Endothelial cell of hepatic sinusoid (primary cell): ENCODE measurements at regions not wholly inside any gene's neighbourhood (a gene's known extent, or its start where the extent isn't known, plus 50 kb on each side); places are given as distances from the start of the nearest gene placed in this dataset.
"Not testable (repeated sequence)": the region's sequence is repeated elsewhere in the genome, so short reads cannot be mapped to it uniquely, and the experiment has no call there.

Experiments
- in situ Hi-C: cut with HindIII; loops from 2 replicates; pipeline ENCODE4 v1.10.0; 2017; ENCODE audit warnings: low sequenced_read_pairs

GRCh38 chr6:50992704-50993625 is 174.3 kb downstream of the TFAP2B start:
- in situ Hi-C loops = no loop called here

- in situ Hi-C loops = no loop called here
Measured at GRCh38 chr6:50993941-50994720, 175.5 kb downstream of the TFAP2B start.

DNA sequence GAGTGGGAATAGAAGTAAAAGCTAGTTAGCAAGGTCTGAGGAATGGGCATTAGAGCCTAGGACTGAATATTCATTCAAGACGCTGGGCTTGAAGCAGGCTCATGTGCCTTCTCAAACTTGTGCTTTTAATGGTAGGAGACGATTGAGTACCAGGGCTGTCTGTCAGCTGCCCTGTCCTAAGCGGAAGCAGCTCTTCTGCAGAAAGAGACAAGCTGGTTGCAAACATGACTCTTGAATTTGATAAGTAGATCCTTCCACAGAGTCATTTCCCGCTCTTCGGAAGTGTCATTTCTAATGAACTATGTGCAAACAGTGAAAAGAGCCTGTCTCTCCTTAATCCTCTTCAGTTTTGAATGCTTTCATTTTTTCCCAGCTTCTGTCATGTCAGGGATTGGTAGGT is 176.4 kb downstream of the TFAP2B start:
- in situ Hi-C loops = no loop called here

DNA sequence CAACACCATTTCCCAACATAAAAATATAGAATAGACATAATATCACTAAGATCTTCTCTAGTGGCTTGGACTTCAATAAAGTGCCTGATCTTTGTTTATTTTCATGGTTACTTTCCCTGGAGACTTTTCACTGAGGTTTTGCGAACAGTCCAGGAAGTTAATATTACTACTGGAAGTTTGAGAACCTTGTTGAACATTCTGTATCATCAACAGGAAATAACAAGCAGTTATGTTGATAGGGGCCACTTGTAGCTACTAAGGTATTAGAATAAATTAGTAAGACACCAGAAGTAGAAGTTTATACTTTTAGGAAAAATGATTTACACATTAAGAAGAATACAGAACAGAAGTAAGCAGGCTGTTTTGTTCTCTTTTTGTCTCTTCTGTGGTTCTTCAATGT is 180.2 kb downstream of the TFAP2B start:
- in situ Hi-C loops = no loop called here

GRCh38 chr6:51001399-51001798 is 182.7 kb downstream of the TFAP2B start:
- in situ Hi-C loops = no loop called here

GRCh38 chr6:51004380-51004779 is 185.7 kb downstream of the TFAP2B start:
- in situ Hi-C loops = no loop called here

- in situ Hi-C loops = no loop called here
Measured at GRCh38 chr6:51005779-51006178, 187.1 kb downstream of the TFAP2B start.

DNA sequence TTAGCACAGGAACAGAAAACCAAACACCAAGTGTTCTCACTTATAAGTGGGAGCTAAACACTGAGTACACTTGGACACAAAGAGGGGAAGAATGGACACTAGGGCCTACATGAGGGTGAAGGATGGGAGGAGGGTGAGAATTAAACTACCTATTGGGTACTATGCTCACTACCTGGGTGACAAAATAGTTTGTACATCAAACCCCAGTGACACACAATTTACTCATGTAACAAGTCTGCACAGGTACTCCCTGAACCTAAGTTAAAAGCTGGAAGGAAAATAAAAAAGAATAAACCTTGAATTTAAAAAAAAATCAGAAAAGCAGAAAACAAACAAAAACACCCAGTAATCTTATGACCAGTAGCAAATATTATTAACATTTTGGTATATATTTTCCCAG is 188.6 kb downstream of the TFAP2B start:
- in situ Hi-C loops = no loop called here

- in situ Hi-C loops = not testable (repeated sequence)
Measured at GRCh38 chr6:51008693-51009092, 190.0 kb downstream of the TFAP2B start.

DNA sequence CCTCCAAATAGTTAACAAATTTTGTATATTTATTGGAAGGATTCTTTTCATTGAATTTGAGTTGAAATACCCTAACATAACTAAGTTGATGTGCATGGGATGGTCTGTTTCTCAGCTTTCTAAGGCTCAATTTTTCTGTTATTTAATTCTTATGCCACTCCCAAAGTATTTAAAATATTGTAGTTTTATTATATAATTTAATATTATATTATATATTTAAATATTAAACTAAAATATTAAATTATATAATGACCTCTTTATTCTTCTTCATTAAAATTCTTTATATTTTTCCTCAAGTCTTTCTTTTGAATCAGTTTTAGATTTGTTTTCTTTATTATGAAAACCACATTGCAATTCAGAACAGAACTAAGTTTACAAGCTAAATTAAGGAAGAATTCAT is 194.7 kb downstream of the TFAP2B start:
- in situ Hi-C loops = no loop called here

- in situ Hi-C loops = no loop called here
Measured at GRCh38 chr6:51015394-51015793, 196.7 kb downstream of the TFAP2B start.

DNA sequence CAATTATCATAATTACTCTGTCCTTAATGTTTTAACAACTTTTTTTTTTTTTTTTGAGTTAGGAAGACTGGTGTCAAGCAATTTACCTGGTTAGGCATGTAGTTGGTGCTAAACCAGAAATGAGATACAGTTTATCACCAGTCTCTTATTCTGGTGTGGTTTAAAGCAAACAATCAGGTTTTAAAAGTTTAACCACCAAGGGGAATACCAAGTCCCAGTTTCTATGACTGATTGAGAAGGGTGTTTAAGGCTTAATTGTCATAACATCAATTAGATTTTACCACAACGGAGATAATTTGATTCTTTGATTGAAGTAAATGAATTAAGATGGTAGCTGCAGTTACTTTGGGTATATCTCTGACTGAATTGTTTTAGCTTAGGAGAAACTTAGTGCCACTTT is 197.8 kb downstream of the TFAP2B start:
- in situ Hi-C loops = no loop called here

GRCh38 chr6:51019806-51020205 is 201.1 kb downstream of the TFAP2B start:
- in situ Hi-C loops = no loop called here

DNA sequence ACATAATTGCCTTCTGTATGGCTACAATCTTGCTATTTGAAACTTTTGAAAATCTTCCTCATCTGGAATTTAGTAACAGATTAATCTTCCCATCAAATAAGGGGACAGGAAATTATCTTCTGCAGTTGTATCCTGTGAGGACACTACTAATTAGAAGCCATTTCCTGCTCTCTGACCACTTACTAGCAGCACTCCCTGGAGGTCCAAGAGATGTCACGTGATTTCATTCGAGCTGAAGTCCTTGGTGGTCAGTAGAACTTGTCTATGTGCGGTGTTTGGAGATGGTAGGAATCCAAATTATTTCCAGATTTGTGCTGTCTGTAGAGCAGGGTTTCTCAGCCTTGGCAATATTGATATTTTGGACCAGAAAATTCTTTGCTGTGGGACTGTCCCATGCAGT is 202.5 kb downstream of the TFAP2B start:
- in situ Hi-C loops = no loop called here

DNA sequence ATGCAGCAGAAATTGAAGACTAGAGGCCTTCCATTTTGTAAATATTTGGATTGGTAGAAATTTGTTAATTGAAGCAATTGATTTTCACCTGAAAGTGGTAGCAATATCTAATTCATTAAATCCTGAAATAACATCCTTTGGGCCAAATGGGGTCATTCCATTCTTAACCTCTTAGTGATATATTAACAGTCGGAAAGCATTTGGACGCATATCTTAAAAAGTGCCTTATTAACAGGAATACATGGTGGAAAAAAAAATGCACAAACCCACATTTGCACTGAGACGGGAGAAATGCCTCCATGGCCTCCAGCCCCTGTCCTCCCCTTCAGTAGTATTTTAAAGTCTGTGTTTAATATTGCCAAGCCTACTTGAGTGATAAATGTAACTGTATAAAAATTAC is 205.5 kb downstream of the TFAP2B start:
- in situ Hi-C loops = no loop called here

DNA sequence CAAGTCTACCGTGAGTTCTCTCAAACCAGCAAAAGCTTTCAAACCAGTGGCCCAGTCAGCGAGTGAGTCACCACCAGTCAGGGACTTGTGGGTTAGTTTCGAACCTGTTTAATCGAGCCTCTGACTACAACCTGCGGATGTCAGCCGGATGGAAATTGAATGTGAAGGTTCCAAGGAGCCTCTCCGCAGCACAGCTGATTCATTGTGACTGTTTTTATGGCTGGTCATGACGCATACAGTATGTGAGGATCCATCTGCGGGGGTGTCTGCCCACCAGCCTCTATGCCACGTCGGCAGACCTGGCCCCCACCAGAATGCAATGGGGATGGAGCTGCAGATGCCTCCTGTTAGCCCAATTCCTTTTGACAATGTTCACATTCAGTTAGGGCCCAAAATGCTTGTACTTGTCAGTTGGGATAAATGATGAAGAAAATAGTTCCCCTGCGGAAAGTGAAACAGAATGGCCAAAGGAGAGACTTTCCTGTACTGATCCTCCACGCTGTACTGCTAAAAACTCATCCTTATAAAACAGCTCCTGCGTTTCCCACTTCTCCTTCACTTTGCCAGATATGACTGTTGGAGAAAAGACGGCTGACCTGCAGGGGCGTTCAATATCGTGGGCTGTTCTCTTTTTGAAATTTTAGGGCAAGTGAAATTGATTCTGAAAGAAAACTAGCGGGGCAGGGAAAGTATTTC is 206.6 kb downstream of the TFAP2B start:
- in situ Hi-C loops = no loop called here

GRCh38 chr6:51027283-51028065 is 208.8 kb downstream of the TFAP2B start:
- in situ Hi-C loops = no loop called here

GRCh38 chr6:51028276-51028675 is 209.6 kb downstream of the TFAP2B start:
- in situ Hi-C loops = no loop called here

GRCh38 chr6:51029561-51029960 is 210.9 kb downstream of the TFAP2B start:
- in situ Hi-C loops = no loop called here

DNA sequence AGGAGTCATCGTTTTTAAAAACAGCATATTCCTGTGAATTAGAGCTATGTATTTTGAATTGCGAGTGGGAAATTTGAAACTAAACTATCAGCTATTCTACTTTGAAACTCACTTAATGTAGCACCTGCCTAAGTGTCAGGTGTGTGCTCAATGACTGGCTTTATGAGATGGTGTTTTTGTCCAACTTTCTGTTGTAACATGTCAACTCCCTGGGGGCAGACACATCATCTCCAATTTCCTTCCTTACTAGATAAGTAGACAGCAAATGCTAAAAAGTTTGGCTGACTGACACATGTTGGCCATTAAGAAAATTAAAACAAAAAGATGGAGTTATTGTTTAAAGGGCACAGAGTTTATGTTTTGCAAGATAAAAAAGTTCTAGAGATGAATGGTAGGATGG is 226.9 kb downstream of the TFAP2B start:
- in situ Hi-C loops = no loop called here
